ENCODE measurements at regions not wholly inside any gene's neighbourhood (a gene's known extent, or its start where the extent isn't known, plus 50 kb on each side); places are given as distances from the start of the nearest gene placed in this dataset.

GRCh38 chr20:19958928-19959327 is 58.2 kb upstream of the NAA20 start:
- TF ChIP-seq EZH2phosphoT487 (IDR thresholded peaks at IDR 0.05; ENCODE audit: borderline replicate concordance, low read depth, low read length) (no peak), CTCF (conservative IDR thresholded peaks at IDR 0.05; ENCODE audit: low read length) (no peak)
